Mesendoderm (in vitro differentiated cells): ENCODE measurements at regions not wholly inside any gene's neighbourhood (a gene's known extent, or its start where the extent isn't known, plus 50 kb on each side); places are given as distances from the start of the nearest gene placed in this dataset.
"Not testable (repeated sequence)": the region's sequence is repeated elsewhere in the genome, so short reads cannot be mapped to it uniquely, and the experiment has no call there.

ENCODE experiments used
- DNase-seq: peaks from one replicate; pipeline ENCODE4 v3.0.0; 2013
- H2AK5ac ChIP-seq: 2 replicates; pipeline ENCODE4 v1.6.1; 2013; ENCODE audit warnings: low read length, inconsistent platforms
- H2BK120ac ChIP-seq: 2 replicates; pipeline ENCODE4 v1.6.1; 2013; ENCODE audit warnings: low read depth, mild to moderate bottlenecking, low read length, moderate library complexity, mixed read lengths
- H2BK15ac ChIP-seq: replicated peaks from 2 replicates; pipeline ENCODE4 v1.6.1; 2013; ENCODE audit warnings: low read depth, mild to moderate bottlenecking, moderate library complexity
- H2BK5ac ChIP-seq: 2 replicates; pipeline ENCODE4 v1.6.1; 2013; ENCODE audit warnings: low read length, inconsistent platforms
- H3K18ac ChIP-seq: 2 replicates; pipeline ENCODE4 v1.6.1; 2013; ENCODE audit warnings: mild to moderate bottlenecking, low read length, mixed read lengths
- H3K23ac ChIP-seq: one replicate; pipeline ENCODE4 v1.6.1; 2013; ENCODE audit warnings: low read length
- H3K27ac ChIP-seq: 2 replicates; pipeline ENCODE4 v1.5.1; 2013; ENCODE audit warnings: low read depth, mild to moderate bottlenecking, inconsistent platforms, low read length, moderate library complexity
- H3K27me3 ChIP-seq: 2 replicates; pipeline ENCODE4 v1.6.1; 2013; ENCODE audit warnings: low read length, control low read depth, mild to moderate bottlenecking, inconsistent platforms; ENCODE audit not compliant: insufficient read depth, poor library complexity
- H3K36me3 ChIP-seq: 2 replicates; pipeline ENCODE4 v1.6.1; 2013; ENCODE audit warnings: low read length, inconsistent platforms; ENCODE audit not compliant: control insufficient read depth, insufficient read depth
- H3K4ac ChIP-seq: one replicate; pipeline ENCODE4 v1.6.1; 2013; ENCODE audit warnings: low read depth, mild to moderate bottlenecking, low read length, moderate library complexity
- H3K4me1 ChIP-seq: 2 replicates; pipeline ENCODE4 v1.6.1; 2013; ENCODE audit warnings: low read depth, low read length, inconsistent platforms; ENCODE audit not compliant: control insufficient read depth
- H3K4me2 ChIP-seq: 2 replicates; pipeline ENCODE4 v1.6.1; 2013; ENCODE audit warnings: low read length
- H3K4me3 ChIP-seq: 2 replicates; pipeline ENCODE4 v1.5.1; 2013; ENCODE audit warnings: mild to moderate bottlenecking, low read length
- H3K56ac ChIP-seq: one replicate; pipeline ENCODE4 v1.6.1; 2013; ENCODE audit warnings: low read length
- H3K79me1 ChIP-seq: 2 replicates; pipeline ENCODE4 v1.6.1; 2013; ENCODE audit warnings: low read length, inconsistent platforms
- H3K79me2 ChIP-seq: 2 replicates; pipeline ENCODE4 v1.6.1; 2013; ENCODE audit warnings: mild to moderate bottlenecking, low read length; ENCODE audit not compliant: control insufficient read depth, insufficient read depth
- H3K9ac ChIP-seq: 2 replicates; pipeline ENCODE4 v1.6.1; 2013; ENCODE audit warnings: low read length, inconsistent platforms
- H4K5ac ChIP-seq: one replicate; pipeline ENCODE4 v1.6.1; 2013; ENCODE audit warnings: low read length
- H4K8ac ChIP-seq: one replicate; pipeline ENCODE4 v1.6.1; 2013; ENCODE audit warnings: low read depth, mild to moderate bottlenecking, control low read depth, low read length, moderate library complexity
- WGBS: extraction: QIAGEN DNeasy Blood & Tissue Kit; methylation state at CpG from one replicate; pipeline ENCODE4 v1.1.7; 2013; ENCODE audit warnings: low lambda C conversion rate, missing lambda C conversion rate; ENCODE audit not compliant: insufficient coverage; ENCODE audit errors: extremely low coverage; 5-methylcytosine and 5-hydroxymethylcytosine counted together

DNA sequence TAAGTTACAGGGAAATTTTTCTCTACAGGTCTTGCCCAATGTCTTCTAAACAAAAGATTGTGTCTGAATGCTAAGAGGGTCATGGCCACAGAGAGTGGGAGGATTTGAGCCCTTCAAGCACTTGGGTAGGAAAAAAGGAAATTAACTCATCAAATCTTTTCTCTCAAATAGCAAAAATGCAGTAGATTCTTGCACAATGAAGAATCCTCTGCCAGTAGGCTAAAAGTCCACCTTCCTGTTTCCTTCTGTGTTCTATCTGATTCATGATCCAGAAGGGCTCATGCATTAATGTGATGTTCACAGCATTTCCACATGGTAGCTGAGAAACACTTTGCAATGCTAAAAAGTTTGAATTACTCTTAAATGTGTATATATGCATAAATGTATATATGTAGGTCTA is 177.1 kb downstream of the CD47 start:
- Histone ChIP-seq H4K5ac (no peak overlapping the region), H2BK15ac (no peak overlapping the region), H3K27ac (no peak overlapping the region), H3K79me1 (no peaks in the 10 kb centered on the region), H2BK120ac (no peak overlapping the region), H3K27me3 (no peaks in the 10 kb centered on the region), H3K18ac (no peak overlapping the region), H3K4ac (no peak overlapping the region), H3K23ac (no peak overlapping the region), H3K4me1 (no peaks in the 10 kb centered on the region), H3K9ac (no peak overlapping the region), H3K79me2 (no peaks in the 10 kb centered on the region), H2BK5ac (no peak overlapping the region), H4K8ac (no peak overlapping the region), H3K4me3 (no peak overlapping the region), H3K36me3 (no peaks in the 10 kb centered on the region), H3K56ac (no peak overlapping the region), H3K4me2 (no peak overlapping the region), H2AK5ac (no peak overlapping the region)
- no peak for DNase-seq

DNA sequence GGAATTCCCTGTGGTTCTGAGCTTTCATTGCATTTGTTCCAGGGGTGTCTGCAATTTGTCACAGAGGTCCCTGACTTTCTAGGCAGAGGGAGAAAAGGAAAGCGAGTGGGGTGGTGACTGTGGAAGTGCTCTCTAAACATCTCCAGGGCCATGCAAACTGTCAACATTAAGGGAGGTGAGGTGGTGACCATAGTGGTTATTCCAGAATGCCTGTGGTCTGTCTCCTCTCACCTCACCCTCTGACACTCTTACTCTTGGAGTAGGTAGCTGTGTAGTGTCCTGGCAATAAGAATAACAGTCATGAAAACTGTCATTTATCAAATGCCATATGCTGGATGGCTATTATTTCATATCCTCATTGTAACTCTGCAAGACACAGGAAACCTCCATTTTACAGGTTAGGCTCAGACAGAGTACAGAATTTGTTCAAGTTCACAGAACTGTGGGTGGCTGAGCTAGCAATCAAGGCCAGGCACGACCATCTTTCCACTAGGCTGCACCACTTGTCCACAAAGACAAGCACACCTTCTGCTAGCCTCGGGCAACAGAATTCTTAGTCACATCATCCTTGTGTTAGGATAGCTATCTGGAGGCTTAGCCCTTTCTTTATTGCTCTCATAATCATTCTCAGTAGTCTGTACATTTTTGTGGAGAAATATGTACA is 179.4 kb downstream of the CD47 start:
- H4K5ac ChIP-seq, result no peak overlapping the region
- H3K4me1 ChIP-seq, result no peaks in the 10 kb centered on the region
- H3K4ac ChIP-seq, result no peak overlapping the region
- H3K36me3 ChIP-seq, result no peaks in the 10 kb centered on the region
- no peaks in the 10 kb centered on the region for H3K27me3 ChIP-seq
- no peaks in the 10 kb centered on the region for H3K79me1 ChIP-seq
- H4K8ac ChIP-seq, result no peak overlapping the region
- H3K4me2 ChIP-seq, result no peak overlapping the region
- no peak overlapping the region for H2BK120ac ChIP-seq
- no peak overlapping the region for H3K27ac ChIP-seq
- no peak overlapping the region for H2BK15ac ChIP-seq
- no peak overlapping the region for H3K9ac ChIP-seq
- DNase-seq, result no peak
- H3K23ac ChIP-seq, result no peak overlapping the region
- H3K79me2 ChIP-seq, result no peaks in the 10 kb centered on the region
- no peak overlapping the region for H3K18ac ChIP-seq
- no CpG with 5 or more reads among the region's 3 CpGs for WGBS
- no peak overlapping the region for H3K56ac ChIP-seq
- H3K4me3 ChIP-seq, result no peak overlapping the region
- H2AK5ac ChIP-seq, result no peak overlapping the region
- H2BK5ac ChIP-seq, result no peak overlapping the region

DNA sequence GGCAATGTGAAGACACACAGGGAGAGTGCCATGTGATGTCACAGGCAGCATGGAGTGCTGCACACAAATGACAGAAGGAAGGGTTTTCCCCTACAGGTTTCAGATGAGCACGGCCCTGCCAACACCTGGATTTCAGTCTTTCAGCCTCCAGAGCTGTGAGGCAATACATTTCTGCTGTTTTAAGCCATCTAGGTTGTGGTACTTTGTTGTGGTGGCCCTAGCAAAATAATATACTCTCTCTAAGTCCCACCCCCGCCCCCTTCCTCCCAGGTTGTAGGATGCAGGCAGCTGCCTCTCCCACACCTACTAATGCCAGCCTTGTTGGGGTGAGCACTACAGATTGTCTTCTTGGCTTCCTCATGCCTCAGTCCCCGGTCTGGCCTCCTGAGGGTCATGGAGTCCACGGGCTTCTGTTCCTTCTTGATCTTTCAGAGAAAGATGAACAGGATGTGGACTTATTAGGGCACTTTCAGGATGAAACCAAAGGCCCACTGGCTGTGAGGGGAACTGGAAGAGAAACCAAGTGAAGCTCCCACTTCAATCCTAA is 180.0 kb downstream of the CD47 start:
- Histone ChIP-seq H3K18ac (no peak overlapping the region), H2AK5ac (no peak overlapping the region), H3K23ac (no peak overlapping the region), H3K27ac (no peak overlapping the region), H3K36me3 (no peaks in the 10 kb centered on the region), H2BK15ac (no peak overlapping the region), H3K79me1 (no peaks in the 10 kb centered on the region), H2BK5ac (no peak overlapping the region), H3K9ac (no peak overlapping the region), H4K5ac (no peak overlapping the region), H3K27me3 (no peaks in the 10 kb centered on the region), H2BK120ac (no peak overlapping the region), H3K4me2 (no peak overlapping the region), H3K56ac (no peak overlapping the region), H3K4me3 (no peak overlapping the region), H3K4me1 (no peaks in the 10 kb centered on the region), H3K79me2 (no peaks in the 10 kb centered on the region), H4K8ac (no peak overlapping the region), H3K4ac (no peak overlapping the region)
- DNase-seq, result no peak
- WGBS, result no CpG with 5 or more reads among the region's 4 CpGs

DNA sequence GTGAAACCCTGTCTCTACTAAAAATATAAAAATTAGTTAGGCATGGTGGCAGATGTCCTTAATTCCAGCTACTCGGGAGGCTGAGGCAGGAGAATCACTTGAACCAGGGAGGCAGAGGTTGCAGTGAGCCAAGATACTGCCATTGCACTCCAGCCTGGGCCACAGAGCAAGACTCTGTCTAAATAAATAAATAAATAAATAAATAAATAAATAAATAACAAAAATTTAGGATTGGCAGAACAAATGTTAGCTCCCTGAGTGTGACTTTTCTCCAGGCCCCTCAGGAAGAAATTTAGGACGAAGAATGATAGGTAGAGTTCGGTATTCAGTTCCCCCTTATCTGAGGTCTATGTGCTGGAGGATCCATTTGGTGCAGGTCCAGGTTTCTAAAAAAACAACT is 181.2 kb downstream of the CD47 start:
- H3K36me3 ChIP-seq, H3K23ac ChIP-seq, H3K79me2 ChIP-seq, H3K27ac ChIP-seq, H3K9ac ChIP-seq, H3K79me1 ChIP-seq, H2BK5ac ChIP-seq, H4K5ac ChIP-seq, H3K27me3 ChIP-seq, H3K18ac ChIP-seq, H3K56ac ChIP-seq, H2AK5ac ChIP-seq, H3K4ac ChIP-seq, H3K4me1 ChIP-seq, H4K8ac ChIP-seq, H2BK120ac ChIP-seq, DNase-seq, H3K4me2 ChIP-seq, H2BK15ac ChIP-seq, H3K4me3 ChIP-seq: not testable (repeated sequence)
- no CpG with 5 or more reads among the region's 3 CpGs for WGBS

DNA sequence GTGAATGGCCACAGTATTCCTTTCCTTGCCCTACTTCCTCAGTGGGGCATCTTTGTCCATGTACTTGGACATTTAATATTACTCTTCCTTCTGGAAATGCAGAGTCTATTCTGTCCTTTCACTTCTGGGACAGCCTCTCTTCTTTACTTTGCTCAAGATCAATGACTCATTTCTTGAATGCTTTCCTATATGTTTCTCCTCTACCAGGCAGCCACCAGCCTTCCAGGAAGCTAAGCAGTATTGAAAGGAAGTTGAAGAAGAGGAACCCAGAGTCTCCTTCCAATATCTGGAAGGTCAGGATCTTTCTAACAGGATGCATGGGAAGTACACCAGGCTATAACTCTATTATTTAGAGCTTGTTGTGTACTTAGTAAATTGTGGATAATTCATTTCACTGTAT is 182.8 kb downstream of the CD47 start:
- Histone ChIP-seq H2BK5ac (no peak overlapping the region), H4K8ac (no peak overlapping the region), H3K56ac (no peak overlapping the region), H3K4ac (no peak overlapping the region), H3K9ac (no peak overlapping the region), H3K79me1 (no peaks in the 10 kb centered on the region), H3K36me3 (no peaks in the 10 kb centered on the region), H3K27ac (no peak overlapping the region), H2AK5ac (no peak overlapping the region), H2BK15ac (no peak overlapping the region), H3K4me3 (no peak overlapping the region), H3K23ac (no peak overlapping the region), H2BK120ac (no peak overlapping the region), H4K5ac (no peak overlapping the region), H3K27me3 (no peaks in the 10 kb centered on the region), H3K18ac (no peak overlapping the region), H3K4me1 (no peaks in the 10 kb centered on the region), H3K79me2 (no peaks in the 10 kb centered on the region), H3K4me2 (no peak overlapping the region)
- DNase-seq, result no peak

DNA sequence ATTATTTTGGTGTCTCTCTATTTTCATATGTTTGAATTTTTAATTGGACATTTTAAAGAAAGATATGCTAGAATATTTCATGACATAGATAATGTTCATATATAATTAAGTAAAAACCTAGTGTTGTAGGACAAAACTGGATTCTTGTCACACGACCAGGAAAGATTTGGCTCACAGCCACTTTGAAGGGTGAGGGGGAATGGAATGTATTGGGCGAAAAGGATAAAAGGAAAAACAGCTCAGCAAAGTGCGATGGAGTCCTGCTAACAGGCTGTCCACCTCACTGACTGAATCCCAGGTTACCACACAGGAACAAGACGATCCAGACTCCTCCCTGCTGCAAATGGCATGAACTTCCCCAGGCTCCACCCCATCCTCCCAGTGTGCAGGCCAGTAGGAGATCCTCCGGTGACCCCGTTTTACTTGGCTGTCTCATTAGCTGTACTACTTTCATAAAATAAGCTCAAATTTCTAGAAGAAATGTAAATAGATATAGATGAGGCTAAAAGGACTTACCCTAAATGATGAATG is 186.2 kb downstream of the CD47 start:
- Histone ChIP-seq H2BK15ac (no peak overlapping the region), H3K4ac (no peak overlapping the region), H4K8ac (no peak overlapping the region), H2AK5ac (no peak overlapping the region), H3K9ac (no peak overlapping the region), H3K4me3 (no peak overlapping the region), H2BK120ac (no peak overlapping the region), H3K18ac (no peak overlapping the region), H3K23ac (no peak overlapping the region), H3K27me3 (no peaks in the 10 kb centered on the region), H2BK5ac (no peak overlapping the region), H4K5ac (no peak overlapping the region), H3K36me3 (no peaks in the 10 kb centered on the region), H3K27ac (no peak overlapping the region), H3K79me1 (no peaks in the 10 kb centered on the region), H3K4me2 (no peak overlapping the region), H3K56ac (no peak overlapping the region), H3K4me1 (no peaks in the 10 kb centered on the region), H3K79me2 (no peaks in the 10 kb centered on the region)
- no CpG with 5 or more reads among the region's 6 CpGs for WGBS
- no peak for DNase-seq
